GM21576 (cell line): ENCODE measurements at regions not wholly inside any gene's neighbourhood (a gene's known extent, or its start where the extent isn't known, plus 50 kb on each side); places are given as distances from the start of the nearest gene placed in this dataset.

Source experiments
- ATAC-seq: cut with Tn5 transposase; IDR thresholded peaks from one replicate; pipeline ENCODE4 v1.9.1; 2021; ENCODE audit warnings: mild to moderate bottlenecking, moderate library complexity; ENCODE audit not compliant: unreplicated experiment

- ATAC-seq, result no peak
These were observed 249.0 kb downstream of the CRPPA start for GRCh38 chr7:16172366-16172765.

DNA sequence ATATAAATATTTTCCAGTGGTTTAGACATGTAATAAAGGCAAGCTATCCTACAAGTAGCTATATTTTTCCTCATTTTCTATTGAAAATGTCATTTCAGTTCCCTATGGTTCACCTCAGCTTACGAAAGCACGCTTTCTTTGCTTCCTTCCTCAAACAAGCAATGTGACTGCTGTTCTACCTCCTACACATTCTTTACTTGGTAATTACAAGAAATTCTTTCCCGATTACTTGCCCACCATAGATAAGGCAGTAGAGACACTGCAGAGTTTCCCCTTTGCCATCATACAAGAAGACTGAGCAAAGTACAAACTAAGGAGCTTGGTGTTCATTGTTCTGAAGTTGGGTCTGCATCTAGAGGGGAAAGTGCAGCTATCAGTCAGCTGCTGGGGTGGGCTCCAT lies 249.4 kb downstream of the CRPPA start:
- no peak for ATAC-seq

- ATAC-seq, result no peak
These were observed 250.7 kb downstream of the CRPPA start for GRCh38 chr7:16170671-16171070.

DNA sequence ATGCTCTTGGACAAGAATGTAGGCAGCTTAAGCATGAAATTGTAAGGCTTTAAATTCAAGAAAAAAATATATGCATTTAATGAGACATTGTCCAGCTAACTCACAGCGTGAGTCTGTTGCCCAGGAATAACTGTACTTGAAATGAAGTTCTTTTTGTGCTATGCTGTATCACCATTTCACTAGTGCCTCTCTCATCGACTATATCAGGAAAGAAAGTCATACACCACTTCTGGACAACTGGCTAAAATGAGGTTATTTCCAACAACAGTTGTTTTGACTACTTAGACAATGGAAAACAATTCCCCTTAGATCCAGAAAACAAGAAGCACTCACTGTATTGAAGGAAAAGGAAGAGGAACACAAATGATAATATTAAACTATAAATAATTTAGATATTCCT lies 251.8 kb downstream of the CRPPA start:
- no peak for ATAC-seq

DNA sequence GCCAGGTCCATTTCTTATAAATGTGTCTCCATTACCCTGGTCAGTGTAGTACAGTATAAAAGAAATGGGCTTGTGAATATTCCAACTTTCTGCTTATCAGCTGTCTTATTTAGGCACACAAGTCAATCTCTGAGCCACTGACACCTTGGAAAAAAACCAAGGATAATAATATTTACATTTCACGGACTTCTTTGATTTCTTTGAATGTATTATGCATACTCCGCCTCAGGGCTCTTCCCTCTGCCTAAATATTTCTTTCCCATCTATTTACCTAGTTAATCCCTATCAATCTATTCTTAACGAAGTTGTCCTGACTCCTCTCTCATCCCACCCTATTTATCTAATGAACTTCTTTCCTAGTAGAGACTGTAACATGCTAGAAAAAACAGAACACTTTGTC lies 253.8 kb downstream of the CRPPA start:
- no peak for ATAC-seq

DNA sequence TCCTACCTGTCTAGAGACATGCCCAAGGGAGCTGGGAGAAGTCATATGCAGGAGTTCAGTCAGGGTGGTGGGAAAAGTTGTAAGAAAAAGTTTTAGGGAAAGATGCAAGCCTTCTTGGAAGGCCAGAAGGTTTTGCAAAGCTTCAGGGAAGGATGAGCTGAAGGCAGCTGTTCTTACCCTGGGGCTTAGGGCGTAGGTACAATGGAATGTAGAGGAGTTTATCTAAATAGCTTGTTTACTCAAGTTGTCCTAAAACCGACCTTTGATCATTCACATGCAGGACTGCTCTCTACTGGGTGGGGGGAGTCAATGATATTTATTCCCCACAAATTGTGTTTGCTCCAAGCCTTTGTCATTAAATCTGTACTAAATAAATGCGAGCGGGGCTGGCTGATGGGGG lies 277.0 kb downstream of the CRPPA start:
- no peak for ATAC-seq

- ATAC-seq, result no peak
These were observed 283.4 kb downstream of the CRPPA start for GRCh38 chr7:16137944-16138343.

- ATAC-seq, result no peak
These were observed 284.4 kb downstream of the CRPPA start for GRCh38 chr7:16136896-16137295.

- no peak for ATAC-seq
These were observed 285.7 kb downstream of the CRPPA start for GRCh38 chr7:16135658-16136057.

DNA sequence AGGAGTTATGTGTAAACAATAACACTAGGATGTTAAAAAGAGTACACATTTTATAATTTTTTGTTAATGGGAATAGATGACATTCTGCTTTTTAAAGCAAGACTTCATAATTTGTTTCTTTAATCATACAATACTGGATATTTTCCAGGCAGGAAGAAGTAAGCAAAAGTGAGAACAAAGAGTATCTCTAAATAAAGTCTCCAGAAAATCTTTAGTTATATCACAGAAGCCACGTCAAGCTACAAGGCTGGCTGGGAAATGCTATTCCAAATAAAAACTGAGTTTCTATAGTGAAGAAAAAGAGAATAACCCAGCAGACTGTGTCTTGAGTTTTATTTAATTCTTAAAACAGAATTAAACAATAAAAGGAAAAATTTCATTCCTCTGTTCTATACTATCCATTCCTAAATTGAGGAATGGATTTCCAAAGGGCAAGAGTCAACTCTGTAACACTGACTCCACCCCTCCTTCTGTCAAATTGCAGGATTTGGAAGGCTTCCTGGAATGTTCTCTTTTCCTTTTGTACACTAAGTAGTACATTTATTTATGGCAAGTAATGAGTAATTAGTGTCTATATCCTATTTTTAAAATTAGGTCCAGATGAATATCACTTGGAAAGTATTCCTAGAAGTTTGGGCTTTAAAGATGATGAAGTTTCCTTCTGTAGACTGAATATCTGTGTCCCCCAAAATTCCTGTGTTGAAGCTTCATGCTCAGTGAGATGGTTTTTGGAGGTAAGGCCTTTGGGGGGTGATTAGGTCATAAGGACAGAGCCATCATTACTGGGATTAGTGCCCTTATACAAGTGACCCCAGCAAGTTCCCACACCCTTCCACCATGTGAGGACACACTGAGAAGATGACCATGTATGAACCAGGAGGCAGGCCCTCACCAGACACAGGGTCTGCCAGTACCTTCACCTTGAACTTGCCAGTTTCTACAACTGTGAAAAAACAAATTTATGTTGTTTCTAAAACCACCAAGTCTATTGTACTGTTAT lies 290.9 kb downstream of the CRPPA start:
- ATAC-seq, result no peak

- no peak for ATAC-seq
These were observed 291.8 kb downstream of the CRPPA start for GRCh38 chr7:16129431-16130110.

GRCh38 chr7:16123117-16123770 lies 298.1 kb downstream of the CRPPA start:
- ATAC-seq, result no peak

- no peak for ATAC-seq
These were observed 299.4 kb downstream of the CRPPA start for GRCh38 chr7:16121876-16122390.

- no peak for ATAC-seq
These were observed 306.0 kb downstream of the CRPPA start for GRCh38 chr7:16115374-16115773.

- ATAC-seq, result no peak
These were observed 306.7 kb downstream of the CRPPA start for GRCh38 chr7:16114633-16115032.

DNA sequence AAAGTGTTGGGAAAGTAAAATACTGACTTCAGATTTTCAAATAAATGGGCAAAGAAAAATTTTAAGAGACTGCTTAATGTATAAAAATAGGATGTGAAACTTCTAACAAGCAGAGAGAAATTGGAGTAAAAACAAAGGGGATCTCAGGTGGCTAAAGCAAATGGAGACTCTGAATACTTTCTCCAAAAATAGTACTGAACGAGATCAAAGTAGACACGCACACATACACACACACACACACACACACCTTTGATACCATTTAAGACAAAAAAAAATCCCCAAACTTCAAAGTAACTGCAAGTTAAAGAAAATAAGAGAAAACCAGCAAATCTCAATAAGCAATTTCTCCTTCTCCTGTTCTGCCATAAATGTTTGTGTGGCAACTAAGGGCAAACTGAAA lies 307.3 kb downstream of the CRPPA start:
- no peak for ATAC-seq

GRCh38 chr7:16113058-16113457 lies 308.3 kb downstream of the CRPPA start:
- no peak for ATAC-seq

DNA sequence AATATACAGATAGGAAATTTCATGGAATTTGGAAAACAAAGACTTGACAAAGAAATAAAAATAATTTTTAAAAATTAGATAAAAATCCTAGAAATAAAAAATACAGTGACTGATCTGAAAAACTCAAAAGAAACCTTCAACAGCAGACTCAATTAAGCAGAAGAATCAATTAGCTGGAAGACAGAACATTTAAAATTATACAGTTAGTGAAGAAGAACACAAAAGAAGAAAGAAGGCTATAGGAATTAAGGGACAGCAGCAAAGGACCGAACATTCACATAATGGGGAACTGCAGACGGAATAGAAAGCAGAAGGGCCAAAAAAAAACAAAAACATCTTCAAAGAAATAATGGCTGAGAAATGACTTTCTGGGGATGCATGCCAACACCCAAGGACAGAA lies 314.5 kb downstream of the CRPPA start:
- no peak for ATAC-seq

- no peak for ATAC-seq
These were observed 315.0 kb downstream of the CRPPA start for GRCh38 chr7:16106300-16106699.

GRCh38 chr7:16099302-16099849 lies 322.0 kb downstream of the CRPPA start:
- no peak for ATAC-seq

- no peak for ATAC-seq
These were observed 322.7 kb downstream of the CRPPA start for GRCh38 chr7:16098585-16099179.
